GM12878 (cell line): ENCODE measurements at regions not wholly inside any gene's neighbourhood (a gene's known extent, or its start where the extent isn't known, plus 50 kb on each side); places are given as distances from the start of the nearest gene placed in this dataset.

Source experiments
- ATAC-seq: fragments of 200-7000 bp; cut with Tn5 transposase; 3 replicates; pipeline ENCODE4 v1.9.1; 2020; ENCODE audit warnings: mild to moderate bottlenecking, moderate library complexity
- BruUV-seq: library from RNA; stranded (reverse); fragments of 400-500 nt; replicated peaks from 2 replicates; lab custom pipeline; 2021; lab: Mats Ljungman, UMichigan
- CTCF ChIA-PET: fragments of 300-600 bp; sonication (Branson Sonifier 250); formaldehyde crosslinking; extraction: SDS; loops from one replicate; lab custom pipeline; 2021; ENCODE audit warnings: inconsistent platforms; lab: Yijun Ruan, JAX
- POLR2A ChIA-PET: fragments of 350-600 bp; formaldehyde crosslinking; extraction: SDS; loops from one replicate; lab custom pipeline; 2021; ENCODE audit warnings: inconsistent platforms; lab: Charles Lee
- RAD21 ChIA-PET: fragments of 300-600 bp; sonication (Branson Sonifier 250); formaldehyde crosslinking; loops from one replicate; lab custom pipeline; 2023; ENCODE audit warnings: antibody characterized with exemption; ENCODE audit not compliant: unreplicated experiment; lab: Charles Lee
- SMC1A ChIA-PET: fragments of 300-600 bp; sonication (Branson Sonifier 250); formaldehyde crosslinking; loops from one replicate; lab custom pipeline; 2023; ENCODE audit not compliant: unreplicated experiment, uncharacterized antibody; lab: Charles Lee
- DNase-seq: peaks from one replicate; pipeline ENCODE4 v3.0.0-alpha.2; 2011; ENCODE audit warnings: low read depth, low spot score
- FAIRE-seq: peaks from 3 replicates; lab custom pipeline; 2011; peaks lifted over from hg19 to GRCh38; lab: Jason Lieb, UNC
- H2AFZ ChIP-seq: 2 replicates; pipeline ENCODE4 v1.6.0; 2011; ENCODE audit warnings: low read depth, low read length, control low read depth; ENCODE audit not compliant: control insufficient read depth
- H3K27ac ChIP-seq: 2 replicates; pipeline ENCODE4 v1.5.1; 2011; ENCODE audit warnings: control low read depth; ENCODE audit not compliant: control insufficient read depth, insufficient read depth
- H3K27me3 ChIP-seq, 2 experiments: replicated peaks in 1 of 2; 2 replicates each; pipeline versions ENCODE4 v1.6.0 to v1.6.1; 2011; ENCODE audit warnings: low read length in 1 of 2; ENCODE audit not compliant: control insufficient read depth in 2 of 2, insufficient read depth in 2 of 2
- H3K36me3 ChIP-seq, 2 experiments: 2 replicates each; pipeline ENCODE4 v1.5.1; 2011; ENCODE audit warnings: low read length in 1 of 2; ENCODE audit not compliant: control insufficient read depth in 2 of 2, insufficient read depth in 2 of 2
- H3K4me1 ChIP-seq: 2 replicates; pipeline ENCODE4 v1.6.1; 2011; ENCODE audit warnings: mild to moderate bottlenecking, low read length, moderate library complexity, mixed read lengths; ENCODE audit not compliant: control insufficient read depth, insufficient read depth
- H3K4me2 ChIP-seq: 2 replicates; pipeline ENCODE4 v1.6.0; 2011; ENCODE audit warnings: control low read depth; ENCODE audit not compliant: control insufficient read depth, insufficient read depth
- H3K4me3 ChIP-seq: fragments of 200-600 bp; sonication (generic); 2 replicates; pipeline ENCODE4 v1.5.1; 2016
- H3K79me2 ChIP-seq: 2 replicates; pipeline ENCODE4 v1.6.0; 2011; ENCODE audit warnings: low read length; ENCODE audit not compliant: control insufficient read depth, insufficient read depth
- H3K9ac ChIP-seq: 2 replicates; pipeline ENCODE4 v1.8.0; 2011; ENCODE audit warnings: low read length, control low read depth, mixed read lengths; ENCODE audit not compliant: control insufficient read depth, insufficient read depth
- H3K9me3 ChIP-seq: replicated peaks from 3 replicates; pipeline ENCODE4 v1.5.1; 2011; ENCODE audit warnings: mild to moderate bottlenecking, low read length; ENCODE audit not compliant: control insufficient read depth, insufficient read depth
- H4K20me1 ChIP-seq: 2 replicates; pipeline ENCODE4 v1.6.0; 2011; ENCODE audit not compliant: control insufficient read depth, insufficient read depth
- ASH2L ChIP-seq: fragments of 300-600, 200-600 bp; sonication (generic); IDR thresholded peaks from 2 replicates; pipeline ENCODE4 v1.6.1; 2017; ENCODE audit warnings: low read depth, mild to moderate bottlenecking, borderline replicate concordance
- ETV6 ChIP-seq, 2 experiments: fragments of 450-650 bp in 1 of 2; IDR thresholded peaks in 1 of 2; conservative IDR thresholded peaks in 1 of 2; 2 replicates each; pipeline ENCODE4 v1.6.1; 2014; ENCODE audit warnings: antibody characterized with exemption in 1 of 2, borderline replicate concordance in 1 of 2, low read depth in 1 of 2, mild to moderate bottlenecking in 1 of 2, moderate library complexity in 1 of 2
- GABPA ChIP-seq: IDR thresholded peaks from 2 replicates; pipeline ENCODE4 v1.6.1; 2014; ENCODE audit warnings: antibody characterized with exemption, low read depth, mild to moderate bottlenecking, inconsistent platforms
- JUND ChIP-seq: IDR thresholded peaks from 2 replicates; pipeline ENCODE4 v1.6.1; 2012; ENCODE audit warnings: low read depth, mild to moderate bottlenecking, low read length, improper control_type of control experiment, moderate library complexity
- NBN ChIP-seq: fragments of 450-650 bp; IDR thresholded peaks from 2 replicates; pipeline ENCODE4 v1.6.1; 2016
- PML ChIP-seq: IDR thresholded peaks from 2 replicates; pipeline ENCODE4 v1.6.1; 2012; ENCODE audit warnings: low read length, inconsistent platforms
- RAD51 ChIP-seq: fragments of 450-650 bp; IDR thresholded peaks from 2 replicates; pipeline ENCODE4 v1.6.1; 2016; ENCODE audit warnings: moderate library complexity, mild to moderate bottlenecking, inconsistent platforms
- RBBP5 ChIP-seq: fragments of 200-600 bp; sonication (generic); conservative IDR thresholded peaks from 2 replicates; pipeline ENCODE4 v1.6.1; 2016
- RELA ChIP-seq: fragments of 450-650 bp; IDR thresholded peaks from 2 replicates; pipeline ENCODE4 v1.8.0; 2014; ENCODE audit warnings: borderline replicate concordance; ENCODE audit not compliant: partially characterized antibody
- in situ Hi-C: fragments of 300-500 bp; cut with MboI; formaldehyde crosslinking; loops from 9 replicates; pipeline ENCODE4 v1.14.3; 2018; ENCODE audit warnings: mixed read lengths
- intact Hi-C: fragments of 100-400 bp; cut with micrococcal nuclease; formaldehyde crosslinking; loops from one replicate; pipeline ENCODE4 v1.14.2; 2022; ENCODE audit not compliant: unreplicated experiment
- TF ChIP-seq, protein P1 (sequence below): fragments of 450-650 bp; formaldehyde crosslinking; IDR thresholded peaks from 2 replicates; pipeline ENCODE4 v1.4.0; 2022; ENCODE audit warnings: mild to moderate bottlenecking, moderate library complexity
- TF ChIP-seq, protein P2 (sequence below): fragments of 450-650 bp; IDR thresholded peaks from 2 replicates; pipeline ENCODE4 v1.6.1; 2017; ENCODE audit warnings: low read depth, mild to moderate bottlenecking, moderate library complexity
- TF ChIP-seq, protein P3 (sequence below): fragments of 450-650 bp; IDR thresholded peaks from 2 replicates; pipeline ENCODE4 v1.6.1; 2017; ENCODE audit warnings: mild to moderate bottlenecking, low read depth, inconsistent platforms; ENCODE audit not compliant: poor library complexity, severe bottlenecking
- TF ChIP-seq, protein P4 (sequence below): IDR thresholded peaks from 2 replicates; pipeline ENCODE4 v1.6.1; 2012; ENCODE audit warnings: mild to moderate bottlenecking, low read depth, low read length

DNA sequence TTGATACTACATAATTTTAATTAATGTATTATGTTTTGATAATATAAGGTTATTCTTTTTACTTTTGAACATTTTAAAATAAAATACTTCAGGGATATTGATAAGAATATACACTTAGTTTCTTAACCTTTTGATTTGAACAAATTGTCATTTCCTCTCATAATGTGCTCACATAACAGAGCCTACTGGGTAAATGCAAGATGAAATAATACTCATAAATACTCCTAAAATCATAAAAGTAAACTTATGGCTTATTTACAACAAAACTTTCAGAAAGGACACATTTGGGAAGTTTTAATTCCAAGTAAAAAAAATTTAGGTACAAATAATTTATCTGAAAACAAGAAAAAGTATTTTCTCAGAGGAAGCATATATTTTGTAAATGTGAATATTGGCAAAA lies 101.6 kb upstream of the ABCB5 start:
- no peak for ATAC-seq
- POLR2A ChIA-PET, result no interaction called here
- Histone ChIP-seq H3K36me3 (no peaks in the 10 kb centered on the region), H3K27ac (no peak overlapping the region)
- TF ChIP-seq JUND, result no peak
- no peak for TF ChIP-seq RBBP5
- TF ChIP-seq, protein P1, sequence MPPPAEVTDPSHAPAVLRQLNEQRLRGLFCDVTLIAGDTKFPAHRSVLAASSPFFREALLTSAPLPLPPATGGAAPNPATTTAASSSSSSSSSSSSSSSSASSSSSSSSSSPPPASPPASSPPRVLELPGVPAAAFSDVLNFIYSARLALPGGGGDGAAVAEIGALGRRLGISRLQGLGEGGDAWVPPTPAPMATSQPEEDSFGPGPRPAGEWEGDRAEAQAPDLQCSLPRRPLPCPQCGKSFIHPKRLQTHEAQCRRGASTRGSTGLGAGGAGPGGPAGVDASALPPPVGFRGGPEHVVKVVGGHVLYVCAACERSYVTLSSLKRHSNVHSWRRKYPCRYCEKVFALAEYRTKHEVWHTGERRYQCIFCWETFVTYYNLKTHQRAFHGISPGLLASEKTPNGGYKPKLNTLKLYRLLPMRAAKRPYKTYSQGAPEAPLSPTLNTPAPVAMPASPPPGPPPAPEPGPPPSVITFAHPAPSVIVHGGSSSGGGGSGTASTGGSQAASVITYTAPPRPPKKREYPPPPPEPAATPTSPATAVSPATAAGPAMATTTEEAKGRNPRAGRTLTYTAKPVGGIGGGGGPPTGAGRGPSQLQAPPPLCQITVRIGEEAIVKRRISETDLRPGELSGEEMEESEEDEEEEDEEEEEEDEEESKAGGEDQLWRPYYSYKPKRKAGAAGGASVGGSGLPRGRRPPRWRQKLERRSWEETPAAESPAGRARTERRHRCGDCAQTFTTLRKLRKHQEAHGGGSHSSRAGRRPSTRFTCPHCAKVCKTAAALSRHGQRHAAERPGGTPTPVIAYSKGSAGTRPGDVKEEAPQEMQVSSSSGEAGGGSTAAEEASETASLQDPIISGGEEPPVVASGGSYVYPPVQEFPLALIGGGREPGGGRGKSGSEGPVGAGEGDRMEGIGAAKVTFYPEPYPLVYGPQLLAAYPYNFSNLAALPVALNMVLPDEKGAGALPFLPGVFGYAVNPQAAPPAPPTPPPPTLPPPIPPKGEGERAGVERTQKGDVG (CRISPR knock-in tag), result no peak
- TF ChIP-seq GABPA, result no peak
- TF ChIP-seq, protein P2, sequence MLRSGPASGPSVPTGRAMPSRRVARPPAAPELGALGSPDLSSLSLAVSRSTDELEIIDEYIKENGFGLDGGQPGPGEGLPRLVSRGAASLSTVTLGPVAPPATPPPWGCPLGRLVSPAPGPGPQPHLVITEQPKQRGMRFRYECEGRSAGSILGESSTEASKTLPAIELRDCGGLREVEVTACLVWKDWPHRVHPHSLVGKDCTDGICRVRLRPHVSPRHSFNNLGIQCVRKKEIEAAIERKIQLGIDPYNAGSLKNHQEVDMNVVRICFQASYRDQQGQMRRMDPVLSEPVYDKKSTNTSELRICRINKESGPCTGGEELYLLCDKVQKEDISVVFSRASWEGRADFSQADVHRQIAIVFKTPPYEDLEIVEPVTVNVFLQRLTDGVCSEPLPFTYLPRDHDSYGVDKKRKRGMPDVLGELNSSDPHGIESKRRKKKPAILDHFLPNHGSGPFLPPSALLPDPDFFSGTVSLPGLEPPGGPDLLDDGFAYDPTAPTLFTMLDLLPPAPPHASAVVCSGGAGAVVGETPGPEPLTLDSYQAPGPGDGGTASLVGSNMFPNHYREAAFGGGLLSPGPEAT, result no peak
- no peak for TF ChIP-seq RAD51
- TF ChIP-seq ASH2L, result no peak
- TF ChIP-seq, protein P3, sequence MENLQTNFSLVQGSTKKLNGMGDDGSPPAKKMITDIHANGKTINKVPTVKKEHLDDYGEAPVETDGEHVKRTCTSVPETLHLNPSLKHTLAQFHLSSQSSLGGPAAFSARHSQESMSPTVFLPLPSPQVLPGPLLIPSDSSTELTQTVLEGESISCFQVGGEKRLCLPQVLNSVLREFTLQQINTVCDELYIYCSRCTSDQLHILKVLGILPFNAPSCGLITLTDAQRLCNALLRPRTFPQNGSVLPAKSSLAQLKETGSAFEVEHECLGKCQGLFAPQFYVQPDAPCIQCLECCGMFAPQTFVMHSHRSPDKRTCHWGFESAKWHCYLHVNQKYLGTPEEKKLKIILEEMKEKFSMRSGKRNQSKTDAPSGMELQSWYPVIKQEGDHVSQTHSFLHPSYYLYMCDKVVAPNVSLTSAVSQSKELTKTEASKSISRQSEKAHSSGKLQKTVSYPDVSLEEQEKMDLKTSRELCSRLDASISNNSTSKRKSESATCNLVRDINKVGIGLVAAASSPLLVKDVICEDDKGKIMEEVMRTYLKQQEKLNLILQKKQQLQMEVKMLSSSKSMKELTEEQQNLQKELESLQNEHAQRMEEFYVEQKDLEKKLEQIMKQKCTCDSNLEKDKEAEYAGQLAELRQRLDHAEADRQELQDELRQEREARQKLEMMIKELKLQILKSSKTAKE, result no peak
- TF ChIP-seq RELA, result no peak
- no peak for TF ChIP-seq NBN
- TF ChIP-seq, protein P4, sequence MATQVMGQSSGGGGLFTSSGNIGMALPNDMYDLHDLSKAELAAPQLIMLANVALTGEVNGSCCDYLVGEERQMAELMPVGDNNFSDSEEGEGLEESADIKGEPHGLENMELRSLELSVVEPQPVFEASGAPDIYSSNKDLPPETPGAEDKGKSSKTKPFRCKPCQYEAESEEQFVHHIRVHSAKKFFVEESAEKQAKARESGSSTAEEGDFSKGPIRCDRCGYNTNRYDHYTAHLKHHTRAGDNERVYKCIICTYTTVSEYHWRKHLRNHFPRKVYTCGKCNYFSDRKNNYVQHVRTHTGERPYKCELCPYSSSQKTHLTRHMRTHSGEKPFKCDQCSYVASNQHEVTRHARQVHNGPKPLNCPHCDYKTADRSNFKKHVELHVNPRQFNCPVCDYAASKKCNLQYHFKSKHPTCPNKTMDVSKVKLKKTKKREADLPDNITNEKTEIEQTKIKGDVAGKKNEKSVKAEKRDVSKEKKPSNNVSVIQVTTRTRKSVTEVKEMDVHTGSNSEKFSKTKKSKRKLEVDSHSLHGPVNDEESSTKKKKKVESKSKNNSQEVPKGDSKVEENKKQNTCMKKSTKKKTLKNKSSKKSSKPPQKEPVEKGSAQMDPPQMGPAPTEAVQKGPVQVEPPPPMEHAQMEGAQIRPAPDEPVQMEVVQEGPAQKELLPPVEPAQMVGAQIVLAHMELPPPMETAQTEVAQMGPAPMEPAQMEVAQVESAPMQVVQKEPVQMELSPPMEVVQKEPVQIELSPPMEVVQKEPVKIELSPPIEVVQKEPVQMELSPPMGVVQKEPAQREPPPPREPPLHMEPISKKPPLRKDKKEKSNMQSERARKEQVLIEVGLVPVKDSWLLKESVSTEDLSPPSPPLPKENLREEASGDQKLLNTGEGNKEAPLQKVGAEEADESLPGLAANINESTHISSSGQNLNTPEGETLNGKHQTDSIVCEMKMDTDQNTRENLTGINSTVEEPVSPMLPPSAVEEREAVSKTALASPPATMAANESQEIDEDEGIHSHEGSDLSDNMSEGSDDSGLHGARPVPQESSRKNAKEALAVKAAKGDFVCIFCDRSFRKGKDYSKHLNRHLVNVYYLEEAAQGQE, result no peak
- TF ChIP-seq PML, result no peak
- TF ChIP-seq ETV6 (conservative IDR thresholded peaks at IDR 0.05 in 1 of 2, IDR thresholded peaks at IDR 0.05 in 1 of 2; ENCODE audit: borderline replicate concordance in 1 of 2, low read depth in 1 of 2), result no peak
- TF ChIP-seq, all 136 proteins: peak for 0
- SMC1A ChIA-PET, result no interaction called here
- Histone ChIP-seq H2AFZ (no peak overlapping the region), H3K79me2 (no peaks in the 10 kb centered on the region), H3K4me2 (no peak overlapping the region), H3K9me3 (no peaks in the 10 kb centered on the region), H3K9ac (no peak overlapping the region), H3K27me3 (no peaks in the 10 kb centered on the region; a peak in 1 of 4 replicates), H3K4me3 (no peak overlapping the region), H3K4me1 (no peaks in the 10 kb centered on the region), H4K20me1 (no peaks in the 10 kb centered on the region)
- CTCF ChIA-PET, result no interaction called here
- no TSS peak for BruUV-seq
- DNase-seq, result no peak
- RAD21 ChIA-PET, result no interaction called here
- intact Hi-C loops (no loop called here), in situ Hi-C loops (no loop called here)
- FAIRE-seq, result no peak
